GM10847 (cell line): ENCODE measurements at regions not wholly inside any gene's neighbourhood (a gene's known extent, or its start where the extent isn't known, plus 50 kb on each side); places are given as distances from the start of the nearest gene placed in this dataset.

Experiments used
- POLR2A ChIP-seq: IDR thresholded peaks from 2 replicates; pipeline ENCODE4 v1.6.1; 2011; ENCODE audit not compliant: insufficient read length; ENCODE audit errors: extremely low read depth

- TF ChIP-seq POLR2A = no peak
Measured at GRCh38 chr17:72447251-72447640, 326.4 kb downstream of the SOX9 start.

- TF ChIP-seq POLR2A = no peak
Measured at GRCh38 chr17:72448019-72448418, 327.2 kb downstream of the SOX9 start.

GRCh38 chr17:72452286-72453173 lies 331.7 kb downstream of the SOX9 start:
- TF ChIP-seq POLR2A = no peak

- no peak for TF ChIP-seq POLR2A
Measured at GRCh38 chr17:72454342-72454741, 333.5 kb downstream of the SOX9 start.

- no peak for TF ChIP-seq POLR2A
Measured at GRCh38 chr17:72455562-72455961, 334.7 kb downstream of the SOX9 start.

- TF ChIP-seq POLR2A = no peak
Measured at GRCh38 chr17:72456075-72456474, 335.3 kb downstream of the SOX9 start.

- TF ChIP-seq POLR2A = no peak
Measured at GRCh38 chr17:72457712-72458111, 336.9 kb downstream of the SOX9 start.

GRCh38 chr17:72458301-72458700 lies 337.5 kb downstream of the SOX9 start:
- no peak for TF ChIP-seq POLR2A

- TF ChIP-seq POLR2A = no peak
Measured at GRCh38 chr17:72460711-72461110, 339.9 kb downstream of the SOX9 start.

- no peak for TF ChIP-seq POLR2A
Measured at GRCh38 chr17:72461757-72462156, 340.9 kb downstream of the SOX9 start.

GRCh38 chr17:72462407-72462806 lies 341.6 kb downstream of the SOX9 start:
- TF ChIP-seq POLR2A = no peak

- no peak for TF ChIP-seq POLR2A
Measured at GRCh38 chr17:72462814-72463213, 342.0 kb downstream of the SOX9 start.

- no peak for TF ChIP-seq POLR2A
Measured at GRCh38 chr17:72463287-72464102, 342.7 kb downstream of the SOX9 start.

- no peak for TF ChIP-seq POLR2A
Measured at GRCh38 chr17:72465191-72466024, 344.6 kb downstream of the SOX9 start.

- no peak for TF ChIP-seq POLR2A
Measured at GRCh38 chr17:72466199-72466598, 345.4 kb downstream of the SOX9 start.
